ENCODE measurements at regions not wholly inside any gene's neighbourhood (a gene's known extent, or its start where the extent isn't known, plus 50 kb on each side); places are given as distances from the start of the nearest gene placed in this dataset.

DNA sequence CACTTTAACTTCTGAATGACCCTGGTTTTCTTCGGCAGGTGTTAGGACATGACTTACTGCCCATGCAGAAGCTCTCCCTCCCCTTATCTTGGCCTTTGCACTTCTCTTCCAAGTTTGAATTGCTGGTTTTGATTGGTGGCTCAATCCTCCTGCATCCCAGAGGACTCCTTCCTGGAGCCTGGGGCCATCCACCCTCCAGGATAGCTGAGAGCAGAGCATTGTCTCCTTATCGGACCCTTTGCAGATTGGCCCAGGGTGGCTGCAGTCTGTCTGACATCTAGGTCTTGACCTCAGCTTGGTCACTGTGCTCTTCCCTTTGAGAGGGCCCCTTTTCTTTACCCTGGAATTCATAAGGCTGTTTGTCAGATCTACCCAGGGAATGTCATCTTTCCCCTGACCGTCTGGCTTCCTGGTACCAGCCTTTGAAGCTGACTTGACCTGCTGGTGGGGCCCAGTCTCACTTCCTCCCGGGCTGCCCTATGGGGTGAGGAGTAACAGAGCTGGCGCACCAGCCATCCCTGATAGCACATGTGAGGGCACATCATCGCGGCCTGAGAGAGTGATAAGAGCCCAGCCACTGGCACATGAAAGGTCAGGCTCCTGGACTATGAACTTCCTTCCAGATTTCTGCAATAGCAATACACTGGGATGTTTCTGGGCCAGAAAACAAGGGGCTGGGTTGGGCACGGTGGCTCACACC is 172.9 kb upstream of the UBL3 start:
- Histone ChIP-seq H2AFZ (ENCODE audit: low read length, unreplicated experiment) (no peak overlapping the region), H3K36me3 (ENCODE audit: insufficient read depth, low read length) (no peaks in the 10 kb centered on the region), H3K4me3 (ENCODE audit: low read depth, low read length) (no peak overlapping the region), H3K27ac (ENCODE audit: low read depth, low read length) (no peak overlapping the region), H3K27me3 (ENCODE audit: insufficient read depth, low read length) (no peaks in the 10 kb centered on the region), H3K4me1 (ENCODE audit: control insufficient read depth, insufficient read depth, low read length, unreplicated experiment) (peaks cover 42% of the 10 kb centered on the region), H3K79me2 (ENCODE audit: control insufficient read depth, insufficient read depth, low read length, unreplicated experiment) (no peaks in the 10 kb centered on the region)

DNA sequence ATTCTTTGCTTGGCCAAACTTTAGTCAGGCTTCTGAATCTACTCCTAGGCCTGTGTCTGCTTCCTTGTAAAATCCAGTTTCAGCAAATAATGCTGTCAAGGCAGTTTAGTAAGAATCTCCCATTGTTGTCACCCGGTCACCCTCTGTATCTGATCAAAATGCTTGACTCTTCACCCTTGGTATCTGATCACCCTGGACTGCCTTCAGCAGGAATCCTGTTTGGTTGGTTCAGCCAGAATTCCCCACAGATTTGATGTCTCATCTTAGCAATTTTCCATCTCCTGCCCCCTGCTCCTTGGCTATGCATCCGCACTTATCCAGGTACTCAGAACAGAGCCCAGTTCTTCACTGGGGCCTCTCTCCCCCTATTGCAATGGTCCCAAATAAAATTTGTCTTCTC is 172.4 kb upstream of the UBL3 start:
- H3K4me3 ChIP-seq (ENCODE audit: low read depth, low read length): no peak overlapping the region
- no peak overlapping the region for H3K27ac ChIP-seq (ENCODE audit: low read depth, low read length)
- no peaks in the 10 kb centered on the region for H3K79me2 ChIP-seq (ENCODE audit: control insufficient read depth, insufficient read depth, low read length, unreplicated experiment)
- no peak overlapping the region for H2AFZ ChIP-seq (ENCODE audit: low read length, unreplicated experiment)
- peaks cover 38% of the 10 kb centered on the region for H3K4me1 ChIP-seq (ENCODE audit: control insufficient read depth, insufficient read depth, low read length, unreplicated experiment)
- H3K27me3 ChIP-seq (ENCODE audit: insufficient read depth, low read length): no peaks in the 10 kb centered on the region
- no peaks in the 10 kb centered on the region for H3K36me3 ChIP-seq (ENCODE audit: insufficient read depth, low read length)

DNA sequence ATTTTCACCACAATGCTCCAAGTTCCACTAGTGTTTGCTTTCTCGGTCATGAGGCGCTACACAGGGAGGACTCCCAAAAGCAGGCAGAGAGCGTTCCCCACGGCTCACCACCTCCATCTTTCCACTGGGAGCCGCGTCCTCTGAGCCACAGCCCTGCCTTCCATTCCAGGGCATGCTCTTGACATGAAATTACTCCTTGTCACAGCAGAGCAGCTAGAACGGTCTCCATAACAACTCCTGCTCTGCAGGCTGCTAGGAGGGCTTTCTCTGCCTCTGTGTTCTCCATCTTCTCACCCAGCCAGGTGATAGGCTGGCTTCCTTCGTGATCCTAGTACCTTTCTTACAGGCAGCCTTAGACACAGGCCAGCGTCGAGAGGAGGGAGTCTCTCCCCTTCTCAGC is 171.8 kb upstream of the UBL3 start:
- Histone ChIP-seq H3K36me3 (ENCODE audit: insufficient read depth, low read length) (no peaks in the 10 kb centered on the region), H3K4me1 (ENCODE audit: control insufficient read depth, insufficient read depth, low read length, unreplicated experiment) (peaks cover 33% of the 10 kb centered on the region), H3K4me3 (ENCODE audit: low read depth, low read length) (no peak overlapping the region), H3K27ac (ENCODE audit: low read depth, low read length) (no peak overlapping the region), H3K79me2 (ENCODE audit: control insufficient read depth, insufficient read depth, low read length, unreplicated experiment) (no peaks in the 10 kb centered on the region), H2AFZ (ENCODE audit: low read length, unreplicated experiment) (no peak overlapping the region), H3K27me3 (ENCODE audit: insufficient read depth, low read length) (no peaks in the 10 kb centered on the region)

DNA sequence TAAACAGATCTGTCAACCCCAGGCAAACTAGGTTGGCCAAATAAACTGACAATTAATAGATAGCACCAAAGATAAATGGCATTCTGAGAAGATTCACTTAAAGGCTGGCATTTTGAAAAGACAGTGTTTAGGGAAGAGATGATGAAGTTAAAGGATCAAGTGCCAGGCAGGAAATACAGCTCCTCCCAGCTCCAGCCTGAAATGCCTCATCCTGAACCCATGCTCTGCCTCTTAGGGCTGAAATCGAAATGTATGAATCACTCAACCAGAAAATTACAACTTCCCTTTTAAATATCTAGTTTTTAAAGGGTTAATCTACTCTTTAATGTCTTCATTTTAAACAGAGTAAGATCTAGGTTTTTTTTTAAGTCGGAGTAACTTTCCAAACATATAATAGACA is 171.2 kb upstream of the UBL3 start:
- peak overlapping the region; percentile 9 for H2AFZ ChIP-seq (ENCODE audit: low read length, unreplicated experiment)
- no peaks in the 10 kb centered on the region for H3K36me3 ChIP-seq (ENCODE audit: insufficient read depth, low read length)
- no peak overlapping the region for H3K27ac ChIP-seq (ENCODE audit: low read depth, low read length)
- no peaks in the 10 kb centered on the region for H3K27me3 ChIP-seq (ENCODE audit: insufficient read depth, low read length)
- H3K4me3 ChIP-seq (ENCODE audit: low read depth, low read length): no peak overlapping the region
- H3K4me1 ChIP-seq (ENCODE audit: control insufficient read depth, insufficient read depth, low read length, unreplicated experiment): peaks cover 29% of the 10 kb centered on the region
- no peaks in the 10 kb centered on the region for H3K79me2 ChIP-seq (ENCODE audit: control insufficient read depth, insufficient read depth, low read length, unreplicated experiment)

DNA sequence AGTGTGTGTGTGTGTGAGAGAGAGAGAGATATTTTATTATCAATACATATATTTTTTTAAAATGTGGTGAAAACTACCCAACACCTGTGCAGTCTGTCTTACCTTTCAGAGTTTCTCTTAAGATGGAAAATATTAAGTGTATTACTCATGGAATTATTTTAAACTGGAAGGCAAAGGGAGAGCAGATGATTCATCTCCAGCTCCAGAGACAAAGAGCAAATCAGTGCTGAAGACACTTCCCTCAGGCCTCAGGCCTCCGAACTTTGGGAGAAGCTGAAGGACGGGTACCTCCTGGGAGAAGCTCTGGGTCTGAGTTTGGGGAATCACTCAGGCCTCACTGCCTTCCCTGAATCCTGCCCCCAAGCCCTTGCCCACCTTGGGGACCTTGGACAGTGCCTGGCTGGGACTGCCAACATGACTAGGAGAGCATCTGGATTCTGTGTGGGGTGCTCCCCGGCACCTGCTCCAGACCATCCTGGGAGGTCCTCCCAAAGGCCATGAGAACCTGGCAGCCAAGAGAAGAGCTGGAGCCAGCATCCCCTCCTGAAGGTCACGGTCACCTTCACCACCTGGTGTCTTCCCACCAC is 170.4 kb upstream of the UBL3 start:
- no peak overlapping the region for H3K27ac ChIP-seq (ENCODE audit: low read depth, low read length)
- H3K79me2 ChIP-seq (ENCODE audit: control insufficient read depth, insufficient read depth, low read length, unreplicated experiment): no peaks in the 10 kb centered on the region
- H3K36me3 ChIP-seq (ENCODE audit: insufficient read depth, low read length): no peaks in the 10 kb centered on the region
- no peak overlapping the region for H3K4me3 ChIP-seq (ENCODE audit: low read depth, low read length)
- H3K4me1 ChIP-seq (ENCODE audit: control insufficient read depth, insufficient read depth, low read length, unreplicated experiment): peaks cover 22% of the 10 kb centered on the region
- H2AFZ ChIP-seq (ENCODE audit: low read length, unreplicated experiment): no peak overlapping the region
- no peaks in the 10 kb centered on the region for H3K27me3 ChIP-seq (ENCODE audit: insufficient read depth, low read length)

DNA sequence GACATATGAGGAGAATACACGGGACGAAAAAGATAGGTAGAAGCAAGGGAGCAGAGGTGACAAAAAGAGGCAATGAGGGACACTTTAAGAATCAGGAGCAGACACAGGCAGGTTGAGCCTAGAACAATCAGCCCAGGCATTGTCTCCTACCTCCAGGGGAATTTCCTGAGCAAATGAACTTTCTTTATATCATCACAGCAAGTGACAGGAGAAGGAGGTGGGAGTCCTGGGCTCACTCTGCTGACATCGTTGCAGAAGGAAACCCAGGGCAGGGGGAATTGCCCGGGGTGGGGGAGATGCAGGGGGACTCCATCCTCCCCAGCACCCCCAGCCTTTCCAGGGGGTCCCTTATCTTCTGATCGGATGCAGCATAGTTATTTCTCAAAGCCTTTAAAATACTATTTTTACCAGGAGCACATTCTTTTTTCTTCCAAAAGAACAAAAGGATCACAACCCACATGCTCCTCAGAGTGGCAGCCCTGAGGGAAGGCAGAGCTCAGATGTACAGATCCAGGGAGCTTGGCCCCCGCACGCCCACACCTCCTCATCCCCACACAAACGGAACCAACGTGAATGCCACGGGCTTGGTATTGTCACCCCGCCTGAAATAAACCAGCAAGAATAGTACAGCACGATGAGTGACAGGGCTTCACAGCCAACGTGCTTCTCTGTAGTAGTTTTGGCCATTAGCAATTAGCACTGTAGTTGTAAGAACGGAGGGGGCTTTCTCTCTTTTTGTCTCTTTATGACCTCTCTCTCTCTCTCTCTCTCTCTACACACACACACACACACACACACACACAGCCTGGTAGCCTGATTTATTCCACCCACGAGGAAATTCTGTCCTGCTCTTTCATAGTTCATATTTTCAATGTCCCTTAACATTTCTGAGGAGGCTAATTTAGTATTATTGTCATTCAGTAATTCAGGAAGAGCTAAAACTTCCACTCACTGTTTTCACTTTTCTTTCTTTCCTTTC is 169.5 kb upstream of the UBL3 start:
- Histone ChIP-seq H3K4me1 (ENCODE audit: control insufficient read depth, insufficient read depth, low read length, unreplicated experiment) (peaks cover 13% of the 10 kb centered on the region), H3K4me3 (ENCODE audit: low read depth, low read length) (no peak overlapping the region), H3K36me3 (ENCODE audit: insufficient read depth, low read length) (no peaks in the 10 kb centered on the region), H2AFZ (ENCODE audit: low read length, unreplicated experiment) (no peak overlapping the region), H3K27me3 (ENCODE audit: insufficient read depth, low read length) (peaks cover 1% of the 10 kb centered on the region), H3K79me2 (ENCODE audit: control insufficient read depth, insufficient read depth, low read length, unreplicated experiment) (no peaks in the 10 kb centered on the region), H3K27ac (ENCODE audit: low read depth, low read length) (no peak overlapping the region)

DNA sequence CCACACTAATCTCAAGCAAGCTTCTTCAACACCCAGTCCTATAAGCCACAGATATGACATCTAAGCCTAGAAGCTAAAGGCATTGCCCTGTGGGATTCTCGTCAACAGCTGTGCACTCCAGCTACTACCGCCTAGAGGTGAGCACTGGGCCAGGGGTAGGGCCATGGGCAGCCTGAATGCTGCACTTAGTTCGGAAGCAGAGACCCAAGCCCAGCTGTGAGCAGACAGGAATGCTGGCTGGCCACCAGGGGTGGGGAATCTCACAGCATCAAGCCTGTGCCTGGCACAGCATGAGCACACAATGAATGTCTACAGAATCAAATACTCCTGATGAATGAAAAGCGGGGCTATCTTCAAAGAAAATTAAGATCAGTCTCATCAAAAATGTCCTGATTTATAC is 167.5 kb upstream of the UBL3 start:
- peaks cover 12% of the 10 kb centered on the region for H3K27me3 ChIP-seq (ENCODE audit: insufficient read depth, low read length)
- no peak overlapping the region for H2AFZ ChIP-seq (ENCODE audit: low read length, unreplicated experiment)

DNA sequence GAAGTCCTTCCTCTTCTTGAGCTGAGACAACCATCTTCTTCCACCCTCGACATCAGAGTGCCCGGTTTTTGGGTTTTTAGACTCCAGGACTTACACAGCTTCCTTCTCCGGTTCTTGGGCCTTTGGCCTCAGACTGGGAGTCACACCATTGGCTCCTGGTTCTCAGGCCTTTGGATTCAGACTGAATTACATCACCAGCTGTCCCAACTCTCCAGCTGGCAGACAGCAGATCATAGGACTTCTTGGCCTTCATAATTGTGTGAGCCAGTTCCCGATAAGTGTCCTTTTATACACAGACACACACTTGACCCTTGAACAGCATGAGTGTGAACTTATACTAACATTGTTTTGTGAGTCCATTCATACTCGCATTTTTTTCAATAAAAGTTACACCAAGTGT is 166.0 kb upstream of the UBL3 start:
- peaks cover 12% of the 10 kb centered on the region for H3K27me3 ChIP-seq (ENCODE audit: insufficient read depth, low read length)
- no peak overlapping the region for H2AFZ ChIP-seq (ENCODE audit: low read length, unreplicated experiment)
- H3K36me3 ChIP-seq (ENCODE audit: insufficient read depth, low read length): no peaks in the 10 kb centered on the region
- no peak overlapping the region for H3K27ac ChIP-seq (ENCODE audit: low read depth, low read length)
- no peak overlapping the region for H3K4me3 ChIP-seq (ENCODE audit: low read depth, low read length)
- peaks cover 10% of the 10 kb centered on the region for H3K4me1 ChIP-seq (ENCODE audit: control insufficient read depth, insufficient read depth, low read length, unreplicated experiment)
- no peaks in the 10 kb centered on the region for H3K79me2 ChIP-seq (ENCODE audit: control insufficient read depth, insufficient read depth, low read length, unreplicated experiment)

More for the DNA sequence above, 167.5 kb upstream of the UBL3 start:
- peaks cover 13% of the 10 kb centered on the region for H3K4me1 ChIP-seq (ENCODE audit: control insufficient read depth, insufficient read depth, low read length, unreplicated experiment)
- no peak overlapping the region for H3K4me3 ChIP-seq (ENCODE audit: low read depth, low read length)
- no peak overlapping the region for H3K27ac ChIP-seq (ENCODE audit: low read depth, low read length)
- no peaks in the 10 kb centered on the region for H3K79me2 ChIP-seq (ENCODE audit: control insufficient read depth, insufficient read depth, low read length, unreplicated experiment)
- H3K36me3 ChIP-seq (ENCODE audit: insufficient read depth, low read length): no peaks in the 10 kb centered on the region

DNA sequence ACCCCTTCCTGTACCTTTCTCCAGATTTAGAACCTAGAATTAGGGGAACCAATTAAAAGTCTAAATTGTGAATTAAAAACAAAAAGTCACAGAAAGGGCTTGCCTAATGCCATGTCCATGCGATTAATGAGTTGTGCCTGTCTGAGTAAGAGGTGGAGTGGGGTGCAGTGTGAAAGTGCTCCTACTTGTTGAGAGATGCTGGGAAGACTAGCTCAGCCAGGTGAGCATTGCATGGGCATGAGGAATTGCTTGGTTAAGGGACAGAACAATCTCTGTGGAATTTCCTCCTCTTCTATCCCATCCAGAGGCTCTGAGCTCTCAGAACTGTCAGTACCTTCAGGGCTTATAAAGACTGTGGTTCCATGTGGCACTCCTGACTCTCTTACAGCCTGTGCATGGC is 159.0 kb upstream of the UBL3 start:
- H3K4me1 ChIP-seq (ENCODE audit: control insufficient read depth, insufficient read depth, low read length, unreplicated experiment): peaks cover 3% of the 10 kb centered on the region
- H3K27me3 ChIP-seq (ENCODE audit: insufficient read depth, low read length): peaks cover 17% of the 10 kb centered on the region; the same call in 1 of the 2 replicates
- no peak overlapping the region for H2AFZ ChIP-seq (ENCODE audit: low read length, unreplicated experiment)
- no peaks in the 10 kb centered on the region for H3K79me2 ChIP-seq (ENCODE audit: control insufficient read depth, insufficient read depth, low read length, unreplicated experiment)
- H3K36me3 ChIP-seq (ENCODE audit: insufficient read depth, low read length): no peaks in the 10 kb centered on the region
- H3K27ac ChIP-seq (ENCODE audit: low read depth, low read length): no peak overlapping the region
- H3K4me3 ChIP-seq (ENCODE audit: low read depth, low read length): no peak overlapping the region

DNA sequence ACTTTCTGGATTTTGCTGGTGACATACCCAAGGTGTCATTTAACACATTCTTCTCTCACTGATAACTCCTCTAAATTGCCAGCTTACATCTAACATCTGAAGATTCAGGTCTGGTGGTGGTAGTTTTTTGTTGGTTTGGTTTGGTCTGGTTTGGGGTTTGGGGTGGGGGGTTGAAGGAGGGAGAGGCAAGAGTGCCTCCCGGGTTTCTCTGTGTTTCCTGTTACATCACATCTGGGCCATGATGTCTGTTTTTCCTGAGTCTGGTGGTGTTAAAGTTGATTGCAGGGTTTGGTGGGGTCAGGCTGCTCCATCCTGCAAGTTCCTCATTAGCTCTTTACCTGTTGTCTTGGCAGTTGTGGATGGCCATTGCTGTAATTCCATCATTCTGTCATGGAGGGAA is 155.8 kb upstream of the UBL3 start:
- H3K79me2 ChIP-seq (ENCODE audit: control insufficient read depth, insufficient read depth, low read length, unreplicated experiment): no peaks in the 10 kb centered on the region
- no peak overlapping the region for H2AFZ ChIP-seq (ENCODE audit: low read length, unreplicated experiment)
- H3K4me1 ChIP-seq (ENCODE audit: control insufficient read depth, insufficient read depth, low read length, unreplicated experiment): peaks cover 17% of the 10 kb centered on the region
- peaks cover 10% of the 10 kb centered on the region; the same call in 1 of the 2 replicates for H3K27me3 ChIP-seq (ENCODE audit: insufficient read depth, low read length)
- no peaks in the 10 kb centered on the region for H3K36me3 ChIP-seq (ENCODE audit: insufficient read depth, low read length)
- no peak overlapping the region for H3K4me3 ChIP-seq (ENCODE audit: low read depth, low read length)
- no peak overlapping the region for H3K27ac ChIP-seq (ENCODE audit: low read depth, low read length)

All from ACC112 (cell line).